ENCODE measurements at regions not wholly inside any gene's neighbourhood (a gene's known extent, or its start where the extent isn't known, plus 50 kb on each side); places are given as distances from the start of the nearest gene placed in this dataset.

GRCh38 chr5:165360366-165360765 lies 1854.9 kb downstream of the MAT2B start:
- no peak overlapping the region for H3K27ac ChIP-seq
- no peak overlapping the region for H3K4me3 ChIP-seq
- no peaks in the 10 kb centered on the region for H3K4me1 ChIP-seq (ENCODE audit: insufficient read depth)
- WGBS (ENCODE audit: low lambda C conversion rate, missing lambda C conversion rate), result 62% methylated on average over 4 of the region's 4 CpGs
- no peaks in the 10 kb centered on the region for H3K36me3 ChIP-seq (replicated peaks; ENCODE audit: insufficient read depth, low read depth)
- no peak for DNase-seq (ENCODE audit: low spot score)
- no peaks in the 10 kb centered on the region for H3K9me2 ChIP-seq (replicated peaks; ENCODE audit: insufficient read depth)
- H2AFZ ChIP-seq, result no peak overlapping the region
- no peaks in the 10 kb centered on the region for H4K20me1 ChIP-seq (ENCODE audit: insufficient read depth, poor library complexity, severe bottlenecking)
- no peak for TF ChIP-seq EZH2phosphoT487 (IDR thresholded peaks at IDR 0.05; ENCODE audit: low read depth, severe bottlenecking, unreplicated experiment)
- TF ChIP-seq EZH2 (IDR thresholded peaks at IDR 0.05; ENCODE audit: borderline replicate concordance), result no peak
- no peak for TF ChIP-seq CTCF (IDR thresholded peaks at IDR 0.05; ENCODE audit: poor library complexity)
- H3K27me3 ChIP-seq, result no peaks in the 10 kb centered on the region
- no peak overlapping the region for H3K4me2 ChIP-seq
- no peaks in the 10 kb centered on the region for H3K79me2 ChIP-seq
- H3K9me3 ChIP-seq (ENCODE audit: low read depth), result no peaks in the 10 kb centered on the region

DNA sequence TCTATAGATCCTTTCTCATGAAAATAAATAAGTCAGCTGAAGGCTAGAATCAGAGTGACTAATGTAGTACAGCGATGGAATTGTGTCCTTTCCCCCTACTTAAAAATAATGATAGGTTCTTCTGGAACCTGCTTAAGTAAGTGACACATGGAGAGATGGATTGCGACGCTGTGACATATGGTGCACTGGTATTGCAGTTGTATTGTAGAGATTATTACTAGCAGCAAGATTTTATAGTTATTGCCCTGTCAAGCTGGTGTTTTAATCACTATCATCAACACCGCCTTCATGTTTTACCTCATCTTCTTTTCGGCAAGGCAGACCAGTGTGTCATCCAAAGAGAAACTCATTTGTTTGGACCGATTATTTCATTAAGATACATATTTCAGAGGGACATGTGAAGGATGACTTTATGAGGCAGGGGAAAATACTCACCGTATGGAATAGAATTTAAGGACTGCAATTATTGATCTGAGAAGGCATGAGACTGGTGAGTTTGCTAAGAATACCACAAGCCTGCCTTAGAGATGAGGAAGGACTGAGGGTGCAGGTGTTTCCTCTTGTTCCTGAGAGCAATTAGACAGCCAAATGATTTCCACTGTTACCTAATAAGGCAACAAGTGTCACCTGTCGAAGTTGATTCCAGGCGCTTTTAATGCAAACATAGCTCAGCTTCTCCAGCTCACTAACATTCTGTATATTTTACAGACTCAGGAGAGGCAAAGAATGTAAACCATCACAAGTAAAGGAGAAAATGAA lies 1855.5 kb downstream of the MAT2B start:
- Histone ChIP-seq H3K4me2 (no peak overlapping the region), H4K20me1 (ENCODE audit: insufficient read depth, poor library complexity, severe bottlenecking) (no peaks in the 10 kb centered on the region), H3K4me1 (ENCODE audit: insufficient read depth) (no peaks in the 10 kb centered on the region), H3K4me3 (no peak overlapping the region), H3K9me2 (replicated peaks; ENCODE audit: insufficient read depth) (no peaks in the 10 kb centered on the region), H3K79me2 (no peaks in the 10 kb centered on the region), H3K36me3 (replicated peaks; ENCODE audit: insufficient read depth, low read depth) (no peaks in the 10 kb centered on the region), H3K9me3 (ENCODE audit: low read depth) (no peaks in the 10 kb centered on the region), H3K27me3 (no peaks in the 10 kb centered on the region), H3K27ac (no peak overlapping the region), H2AFZ (no peak overlapping the region)
- WGBS (ENCODE audit: low lambda C conversion rate, missing lambda C conversion rate), result 80% methylated on average over 9 of the region's 9 CpGs
- no peak for DNase-seq (ENCODE audit: low spot score)
- no peak for TF ChIP-seq EZH2 (IDR thresholded peaks at IDR 0.05; ENCODE audit: borderline replicate concordance)
- no peak for TF ChIP-seq EZH2phosphoT487 (IDR thresholded peaks at IDR 0.05; ENCODE audit: low read depth, severe bottlenecking, unreplicated experiment)
- no peak for TF ChIP-seq CTCF (IDR thresholded peaks at IDR 0.05; ENCODE audit: poor library complexity)

- Histone ChIP-seq H4K20me1 (ENCODE audit: insufficient read depth, poor library complexity, severe bottlenecking) (no peaks in the 10 kb centered on the region), H2AFZ (no peak overlapping the region), H3K27me3 (no peaks in the 10 kb centered on the region), H3K4me2 (no peak overlapping the region), H3K4me3 (no peak overlapping the region), H3K27ac (no peak overlapping the region), H3K36me3 (replicated peaks; ENCODE audit: insufficient read depth, low read depth) (no peaks in the 10 kb centered on the region), H3K4me1 (ENCODE audit: insufficient read depth) (no peaks in the 10 kb centered on the region), H3K9me2 (replicated peaks; ENCODE audit: insufficient read depth) (no peaks in the 10 kb centered on the region), H3K79me2 (no peaks in the 10 kb centered on the region), H3K9me3 (ENCODE audit: low read depth) (no peaks in the 10 kb centered on the region)
- no peak for TF ChIP-seq CTCF (IDR thresholded peaks at IDR 0.05; ENCODE audit: poor library complexity)
- TF ChIP-seq EZH2 (IDR thresholded peaks at IDR 0.05; ENCODE audit: borderline replicate concordance), result no peak
- no peak for TF ChIP-seq EZH2phosphoT487 (IDR thresholded peaks at IDR 0.05; ENCODE audit: low read depth, severe bottlenecking, unreplicated experiment)
- 87% methylated on average over 4 of the region's 4 CpGs for WGBS (ENCODE audit: low lambda C conversion rate, missing lambda C conversion rate)
- DNase-seq (ENCODE audit: low spot score), result no peak
These were observed 1864.8 kb downstream of the MAT2B start for GRCh38 chr5:165370233-165370632.

Data from hepatocyte (in vitro differentiated cells).